DND-41 (cell line): ENCODE measurements at regions not wholly inside any gene's neighbourhood (a gene's known extent, or its start where the extent isn't known, plus 50 kb on each side); places are given as distances from the start of the nearest gene placed in this dataset.
"Not testable (repeated sequence)": the region's sequence is repeated elsewhere in the genome, so short reads cannot be mapped to it uniquely, and the experiment has no call there.

ENCODE experiments used
- EZH2 ChIP-seq: IDR thresholded peaks from 3 replicates; pipeline ENCODE4 v1.6.1; 2012; ENCODE audit warnings: borderline replicate concordance, low read depth, mild to moderate bottlenecking, moderate library complexity, low read length, inconsistent platforms; ENCODE audit not compliant: severe bottlenecking
- TF ChIP-seq, protein P1 (sequence below): IDR thresholded peaks from 2 replicates; pipeline ENCODE4 v1.5.1; 2012; ENCODE audit warnings: borderline replicate concordance, low read length, moderate library complexity, mild to moderate bottlenecking; ENCODE audit not compliant: poor library complexity, severe bottlenecking; ENCODE audit errors: extremely low read depth

DNA sequence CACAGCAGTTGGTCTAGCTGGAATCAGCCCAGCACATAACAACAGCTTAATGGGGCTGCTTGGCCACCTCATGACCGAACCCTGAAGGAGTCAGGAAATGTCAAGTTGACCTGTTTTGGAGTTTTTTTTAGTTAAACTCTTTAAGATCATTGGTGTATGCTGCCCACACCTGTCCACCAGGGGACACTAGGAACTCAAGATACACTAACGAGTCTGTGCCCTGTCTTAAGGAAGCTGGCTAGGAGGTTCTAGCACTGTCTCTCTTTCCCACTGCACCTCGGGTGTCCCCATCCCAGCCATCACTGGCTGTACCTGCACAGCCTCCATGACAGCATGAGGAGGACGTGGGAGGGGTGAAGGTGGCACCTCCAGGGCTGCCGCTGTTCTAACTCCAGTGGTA, 364.9 kb upstream of the SOX1 start:
- TF ChIP-seq, protein P1, sequence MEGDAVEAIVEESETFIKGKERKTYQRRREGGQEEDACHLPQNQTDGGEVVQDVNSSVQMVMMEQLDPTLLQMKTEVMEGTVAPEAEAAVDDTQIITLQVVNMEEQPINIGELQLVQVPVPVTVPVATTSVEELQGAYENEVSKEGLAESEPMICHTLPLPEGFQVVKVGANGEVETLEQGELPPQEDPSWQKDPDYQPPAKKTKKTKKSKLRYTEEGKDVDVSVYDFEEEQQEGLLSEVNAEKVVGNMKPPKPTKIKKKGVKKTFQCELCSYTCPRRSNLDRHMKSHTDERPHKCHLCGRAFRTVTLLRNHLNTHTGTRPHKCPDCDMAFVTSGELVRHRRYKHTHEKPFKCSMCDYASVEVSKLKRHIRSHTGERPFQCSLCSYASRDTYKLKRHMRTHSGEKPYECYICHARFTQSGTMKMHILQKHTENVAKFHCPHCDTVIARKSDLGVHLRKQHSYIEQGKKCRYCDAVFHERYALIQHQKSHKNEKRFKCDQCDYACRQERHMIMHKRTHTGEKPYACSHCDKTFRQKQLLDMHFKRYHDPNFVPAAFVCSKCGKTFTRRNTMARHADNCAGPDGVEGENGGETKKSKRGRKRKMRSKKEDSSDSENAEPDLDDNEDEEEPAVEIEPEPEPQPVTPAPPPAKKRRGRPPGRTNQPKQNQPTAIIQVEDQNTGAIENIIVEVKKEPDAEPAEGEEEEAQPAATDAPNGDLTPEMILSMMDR: not testable (repeated sequence)
- TF ChIP-seq EZH2: not testable (repeated sequence)
